Endometrial microvascular endothelial cells (primary cell): ENCODE measurements at regions not wholly inside any gene's neighbourhood (a gene's known extent, or its start where the extent isn't known, plus 50 kb on each side); places are given as distances from the start of the nearest gene placed in this dataset.
"Not testable (repeated sequence)": the region's sequence is repeated elsewhere in the genome, so short reads cannot be mapped to it uniquely, and the experiment has no call there.

ENCODE experiments used
- in situ Hi-C: cut with HindIII; loops from 2 replicates; pipeline ENCODE4 v1.10.0; 2017; ENCODE audit warnings: low sequenced_read_pairs, low pct_unique_long_range_greater_than_20kb; ENCODE audit errors: inconsistent ontology term

GRCh38 chr2:224650815-224651439 is 65.2 kb downstream of the CCDC195 start:
- in situ Hi-C loops: no loop called here

GRCh38 chr2:224647684-224648083 is 62.5 kb upstream of the CUL3 start:
- in situ Hi-C loops: not testable (repeated sequence)

- in situ Hi-C loops: no loop called here
Observed at GRCh38 chr2:224646242-224646846, 61.2 kb upstream of the CUL3 start.

GRCh38 chr2:224645722-224646121 is 60.6 kb upstream of the CUL3 start:
- in situ Hi-C loops: no loop called here

GRCh38 chr2:224640679-224641078 is 55.5 kb upstream of the CUL3 start:
- in situ Hi-C loops: no loop called here

- in situ Hi-C loops: loop anchor here (10.0 kb wide), 1 partner anchor 356 kb away; no protein-coding TSS in a partner anchor
Observed at GRCh38 chr2:224638301-224638823, 53.2 kb upstream of the CUL3 start.
